Activated CD8-positive, alpha-beta T cell treated with anti-CD3 and anti-CD28 coated beads for 36 hours (primary cell): ENCODE measurements at regions not wholly inside any gene's neighbourhood (a gene's known extent, or its start where the extent isn't known, plus 50 kb on each side); places are given as distances from the start of the nearest gene placed in this dataset.

Experiments used
- ATAC-seq: fragments of 200-7000 bp; cut with Tn5 transposase; one replicate; pipeline ENCODE4 v1.10.0; 2021; ENCODE audit warnings: mild to moderate bottlenecking, moderate library complexity
- CTCF ChIA-PET: fragments of 350-600 bp; sonication (Branson Sonifier 250); formaldehyde crosslinking; loops from one replicate; lab custom pipeline; 2021; ENCODE audit warnings: antibody characterized with exemption; lab: Charles Lee
- POLR2A ChIA-PET: fragments of 350-600 bp; sonication (Branson Sonifier 250); formaldehyde crosslinking; loops from one replicate; lab custom pipeline; 2021; ENCODE audit warnings: antibody characterized with exemption; lab: Charles Lee
- DNase-seq: peaks from one replicate; pipeline ENCODE4 v3.0.0-alpha.2; 2020
- H3K27ac Mint-ChIP-seq: one replicate; pipeline ENCODE4 v1.8.0; 2021; ENCODE audit warnings: mild to moderate bottlenecking, mixed read lengths
- H3K27me3 Mint-ChIP-seq: one replicate; pipeline ENCODE4 v1.8.0; 2021; ENCODE audit warnings: mixed read lengths
- H3K36me3 Mint-ChIP-seq: one replicate; pipeline ENCODE4 v1.8.0; 2021; ENCODE audit warnings: low read depth, mixed read lengths
- H3K4me1 Mint-ChIP-seq: one replicate; pipeline ENCODE4 v1.8.0; 2021; ENCODE audit warnings: low read depth, mixed read lengths
- H3K4me3 Mint-ChIP-seq: one replicate; pipeline ENCODE4 v1.8.0; 2021; ENCODE audit warnings: mild to moderate bottlenecking, moderate library complexity, mixed read lengths
- H3K9me3 Mint-ChIP-seq: one replicate; pipeline ENCODE4 v1.8.0; 2021; ENCODE audit warnings: mixed read lengths
- intact Hi-C: fragments of 100-400 bp; cut with micrococcal nuclease; formaldehyde crosslinking; loops from one replicate; pipeline ENCODE4 v1.10.0; 2022
- TF ChIP-seq, protein P1 (sequence below): fragments of 200-600 bp; IDR thresholded peaks from one replicate; pipeline ENCODE4 v1.8.0; 2022; ENCODE audit warnings: antibody characterized with exemption, mild to moderate bottlenecking

GRCh38 chr5:57010786-57011185, 58.9 kb upstream of the MIER3 start:
- Mint-ChIP-seq H3K36me3 (no peaks in the 10 kb centered on the region), H3K27ac (no peak overlapping the region), H3K4me3 (no peak overlapping the region), H3K4me1 (no peaks in the 10 kb centered on the region), H3K27me3 (no peaks in the 10 kb centered on the region), H3K9me3 (no peaks in the 10 kb centered on the region)
- ATAC-seq = no peak
- intact Hi-C loops = no loop called here
- POLR2A ChIA-PET = no interaction called here
- TF ChIP-seq, protein P1, sequence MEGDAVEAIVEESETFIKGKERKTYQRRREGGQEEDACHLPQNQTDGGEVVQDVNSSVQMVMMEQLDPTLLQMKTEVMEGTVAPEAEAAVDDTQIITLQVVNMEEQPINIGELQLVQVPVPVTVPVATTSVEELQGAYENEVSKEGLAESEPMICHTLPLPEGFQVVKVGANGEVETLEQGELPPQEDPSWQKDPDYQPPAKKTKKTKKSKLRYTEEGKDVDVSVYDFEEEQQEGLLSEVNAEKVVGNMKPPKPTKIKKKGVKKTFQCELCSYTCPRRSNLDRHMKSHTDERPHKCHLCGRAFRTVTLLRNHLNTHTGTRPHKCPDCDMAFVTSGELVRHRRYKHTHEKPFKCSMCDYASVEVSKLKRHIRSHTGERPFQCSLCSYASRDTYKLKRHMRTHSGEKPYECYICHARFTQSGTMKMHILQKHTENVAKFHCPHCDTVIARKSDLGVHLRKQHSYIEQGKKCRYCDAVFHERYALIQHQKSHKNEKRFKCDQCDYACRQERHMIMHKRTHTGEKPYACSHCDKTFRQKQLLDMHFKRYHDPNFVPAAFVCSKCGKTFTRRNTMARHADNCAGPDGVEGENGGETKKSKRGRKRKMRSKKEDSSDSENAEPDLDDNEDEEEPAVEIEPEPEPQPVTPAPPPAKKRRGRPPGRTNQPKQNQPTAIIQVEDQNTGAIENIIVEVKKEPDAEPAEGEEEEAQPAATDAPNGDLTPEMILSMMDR = no peak
- DNase-seq = no peak
- CTCF ChIA-PET = no interaction called here

DNA sequence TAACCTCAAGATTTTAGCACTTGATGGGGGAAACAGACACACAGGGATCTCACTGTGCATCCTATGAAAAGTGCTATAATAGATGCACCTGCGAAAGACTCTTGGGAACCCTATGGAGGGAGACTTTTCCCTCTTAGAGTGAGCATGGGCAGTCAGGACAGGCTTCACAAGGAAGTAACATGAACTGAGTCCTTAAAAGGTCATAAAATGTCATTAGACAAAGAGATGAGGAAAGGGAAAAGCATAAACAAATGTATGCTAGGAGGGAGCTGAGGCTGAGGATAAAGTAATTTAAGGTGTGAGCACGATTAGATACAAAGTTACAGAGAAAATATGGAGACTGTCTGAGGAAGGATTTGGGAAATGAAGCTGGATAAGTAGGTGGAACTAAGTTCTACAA, 60.6 kb upstream of the MIER3 start:
- no peak for DNase-seq
- POLR2A ChIA-PET = no interaction called here
- H3K27me3 Mint-ChIP-seq = no peaks in the 10 kb centered on the region
- no peaks in the 10 kb centered on the region for H3K9me3 Mint-ChIP-seq
- H3K27ac Mint-ChIP-seq = no peak overlapping the region
- intact Hi-C loops = no loop called here
- CTCF ChIA-PET = interaction anchor here (1.2 kb wide), 1 partner anchor 125 kb away, joined by 3 read pairs; no protein-coding TSS in a partner anchor
- H3K4me1 Mint-ChIP-seq = no peaks in the 10 kb centered on the region
- TF ChIP-seq, protein P1 = no peak
- H3K4me3 Mint-ChIP-seq = no peak overlapping the region
- no peak for ATAC-seq
- no peaks in the 10 kb centered on the region for H3K36me3 Mint-ChIP-seq

DNA sequence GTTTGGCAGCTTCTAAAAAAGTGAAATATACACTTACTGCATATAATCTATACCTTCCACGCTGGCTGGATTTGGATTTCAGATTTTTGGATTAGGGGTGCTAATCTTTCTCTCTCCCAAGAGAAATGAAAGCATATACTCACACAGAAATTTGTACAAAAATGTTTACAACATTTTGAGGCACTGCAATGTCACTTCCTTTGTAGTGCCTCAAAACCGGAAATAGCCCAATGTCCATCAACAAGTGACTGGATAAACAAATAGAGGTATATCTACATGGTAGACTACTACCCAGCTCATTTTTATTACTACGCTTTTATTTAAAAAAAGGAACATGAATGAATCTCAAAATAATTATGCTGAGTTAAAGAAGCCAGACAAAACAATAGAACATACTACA, 74.0 kb upstream of the MIER3 start:
- Mint-ChIP-seq H3K9me3 (no peaks in the 10 kb centered on the region), H3K27me3 (no peaks in the 10 kb centered on the region), H3K4me1 (peaks cover 6% of the 10 kb centered on the region), H3K27ac (no peak overlapping the region), H3K4me3 (no peak overlapping the region), H3K36me3 (no peaks in the 10 kb centered on the region)
- no peak for ATAC-seq
- ChIA-PET CTCF (no interaction called here), POLR2A (no interaction called here)
- no peak for DNase-seq
- intact Hi-C loops = no loop called here
- TF ChIP-seq, protein P1 = no peak

DNA sequence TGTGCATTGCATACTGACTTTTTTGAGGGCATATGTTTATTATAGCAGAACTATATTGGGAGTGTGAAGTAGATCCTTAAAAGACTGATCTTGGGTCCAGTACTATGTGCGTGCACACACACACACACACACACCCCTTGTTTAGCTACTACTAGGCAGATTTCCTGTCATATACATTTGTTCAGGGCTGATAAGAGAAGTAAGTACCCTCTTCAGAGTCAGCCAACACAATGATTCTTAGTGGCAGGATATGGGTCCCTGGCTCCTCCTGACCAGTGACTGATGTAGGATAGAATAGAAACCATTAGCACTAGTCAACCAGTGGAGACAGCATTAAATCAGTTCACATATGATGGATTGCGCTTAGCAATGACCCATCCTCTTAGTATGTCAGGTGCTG, 76.2 kb upstream of the MIER3 start:
- TF ChIP-seq, protein P1 = no peak
- Mint-ChIP-seq H3K9me3 (no peaks in the 10 kb centered on the region), H3K27ac (no peak overlapping the region), H3K4me3 (no peak overlapping the region), H3K4me1 (peaks cover 10% of the 10 kb centered on the region), H3K36me3 (no peaks in the 10 kb centered on the region), H3K27me3 (peaks cover 2% of the 10 kb centered on the region)
- DNase-seq = no peak
- ATAC-seq = no peak
- intact Hi-C loops = no loop called here
- ChIA-PET CTCF (interaction anchor here (0.6 kb wide), 1 partner anchor 1091 kb away, joined by 3 read pairs; no protein-coding TSS in a partner anchor), POLR2A (no interaction called here)

- ChIA-PET POLR2A (no interaction called here), CTCF (no interaction called here)
- peaks cover 2% of the 10 kb centered on the region for H3K27me3 Mint-ChIP-seq
- H3K4me1 Mint-ChIP-seq = peaks cover 10% of the 10 kb centered on the region
- H3K36me3 Mint-ChIP-seq = no peaks in the 10 kb centered on the region
- no peak for DNase-seq
- H3K9me3 Mint-ChIP-seq = no peaks in the 10 kb centered on the region
- no peak for ATAC-seq
- intact Hi-C loops = no loop called here
- no peak overlapping the region for H3K27ac Mint-ChIP-seq
- TF ChIP-seq, protein P1 = no peak
- no peak overlapping the region for H3K4me3 Mint-ChIP-seq
These were observed 80.2 kb upstream of the MIER3 start for GRCh38 chr5:57032151-57032551.
